HEK293 (cell line): ENCODE measurements at regions not wholly inside any gene's neighbourhood (a gene's known extent, or its start where the extent isn't known, plus 50 kb on each side); places are given as distances from the start of the nearest gene placed in this dataset.

Experiments used
- CTCF ChIA-PET: fragments of 350-600 bp; formaldehyde crosslinking; extraction: SDS; loops from one replicate; lab custom pipeline; 2021; ENCODE audit warnings: antibody characterized with exemption; lab: Yijun Ruan, JAX
- POLR2A ChIA-PET: fragments of 300-600 bp; formaldehyde crosslinking; extraction: SDS; loops from one replicate; lab custom pipeline; 2020; ENCODE audit warnings: antibody characterized with exemption, inconsistent platforms; lab: Yijun Ruan, JAX
- H3K27ac ChIP-seq: fragments of 200-500 bp; sonication (Bioruptor generic); 2 replicates; pipeline ENCODE4 v1.5.1; 2014; ENCODE audit warnings: low read depth, low read length, control low read depth, inconsistent platforms; ENCODE audit errors: extremely low read depth
- H3K36me3 ChIP-seq, 2 experiments: fragments of 200-500 bp in 1 of 2; sonication (Bioruptor generic) in 1 of 2; 1 replicate in 1 of 2; 2 replicates in 1 of 2; pipeline ENCODE4 v1.5.1; 2014 to 2017; ENCODE audit warnings: inconsistent platforms in 2 of 2, low read length in 2 of 2; ENCODE audit not compliant: control insufficient read depth in 2 of 2, insufficient read depth in 1 of 2
- H3K4me1 ChIP-seq: fragments of 200-500 bp; sonication (Bioruptor generic); 2 replicates; pipeline ENCODE4 v1.5.1; 2014; ENCODE audit warnings: mild to moderate bottlenecking, low read length, inconsistent platforms; ENCODE audit not compliant: control insufficient read depth, insufficient read depth
- H3K4me3 ChIP-seq: 2 replicates; pipeline ENCODE4 v1.5.1; 2011; ENCODE audit warnings: low read depth, mild to moderate bottlenecking, control low read depth, low read length, moderate library complexity
- H3K9me3 ChIP-seq: fragments of 200-500 bp; sonication (Bioruptor generic); 2 replicates; pipeline ENCODE4 v1.5.1; 2014; ENCODE audit warnings: low read depth, low read length, inconsistent platforms; ENCODE audit not compliant: control insufficient read depth, insufficient read depth
- BCL11A ChIP-seq: fragments of 450-650 bp; formaldehyde crosslinking; IDR thresholded peaks from 2 replicates; pipeline ENCODE4 v1.5.1; 2016; ENCODE audit warnings: low read depth, missing biosample characterization, missing genetic modification characterization
- SETDB1 ChIP-seq: IDR thresholded peaks from one replicate; pipeline ENCODE4 v1.6.1; 2017; ENCODE audit warnings: mild to moderate bottlenecking, low read length, moderate library complexity, mixed read lengths; ENCODE audit not compliant: insufficient read length
- ZBTB20 ChIP-seq: fragments of 450-650 bp; formaldehyde crosslinking; IDR thresholded peaks from 2 replicates; pipeline ENCODE4 v1.5.1; 2016; ENCODE audit warnings: missing biosample characterization, missing genetic modification characterization
- ZFP3 ChIP-seq: fragments of 450-650 bp; formaldehyde crosslinking; IDR thresholded peaks from 2 replicates; pipeline ENCODE4 v1.5.1; 2016; ENCODE audit warnings: low read depth, missing biosample characterization, missing genetic modification characterization
- ZNF132 ChIP-seq: fragments of 450-650 bp; formaldehyde crosslinking; IDR thresholded peaks from 2 replicates; pipeline ENCODE4 v1.5.1; 2017; ENCODE audit warnings: missing biosample characterization, missing genetic modification characterization, borderline replicate concordance
- ZNF133 ChIP-seq: fragments of 450-650 bp; formaldehyde crosslinking; IDR thresholded peaks from 2 replicates; pipeline ENCODE4 v1.5.1; 2016; ENCODE audit warnings: missing biosample characterization, missing genetic modification characterization
- ZNF155 ChIP-seq: fragments of 450-650 bp; formaldehyde crosslinking; IDR thresholded peaks from 2 replicates; pipeline ENCODE4 v1.5.1; 2016; ENCODE audit warnings: missing biosample characterization, missing genetic modification characterization
- ZNF175 ChIP-seq: fragments of 450-650 bp; formaldehyde crosslinking; IDR thresholded peaks from 2 replicates; pipeline ENCODE4 v1.5.1; 2016; ENCODE audit warnings: missing biosample characterization, missing genetic modification characterization
- ZNF239 ChIP-seq: fragments of 450-650 bp; formaldehyde crosslinking; IDR thresholded peaks from 2 replicates; pipeline ENCODE4 v1.5.1; 2016; ENCODE audit warnings: missing biosample characterization, missing genetic modification characterization
- ZNF335 ChIP-seq: fragments of 450-650 bp; formaldehyde crosslinking; conservative IDR thresholded peaks from 2 replicates; pipeline ENCODE4 v1.5.1; 2016; ENCODE audit warnings: missing biosample characterization, missing genetic modification characterization
- ZNF350 ChIP-seq: fragments of 450-650 bp; formaldehyde crosslinking; IDR thresholded peaks from 2 replicates; pipeline ENCODE4 v1.5.0; 2017; ENCODE audit warnings: missing biosample characterization, mild to moderate bottlenecking, missing genetic modification characterization
- ZNF544 ChIP-seq: fragments of 450-650 bp; formaldehyde crosslinking; IDR thresholded peaks from 2 replicates; pipeline ENCODE4 v1.5.0; 2017; ENCODE audit warnings: missing biosample characterization, missing genetic modification characterization
- ZNF555 ChIP-seq: fragments of 450-650 bp; formaldehyde crosslinking; conservative IDR thresholded peaks from 2 replicates; pipeline ENCODE4 v1.5.1; 2017; ENCODE audit warnings: missing biosample characterization, mild to moderate bottlenecking, missing genetic modification characterization, inconsistent platforms
- ZNF623 ChIP-seq: fragments of 450-650 bp; formaldehyde crosslinking; IDR thresholded peaks from 2 replicates; pipeline ENCODE4 v1.5.1; 2016; ENCODE audit warnings: missing biosample characterization, missing genetic modification characterization
- ZNF701 ChIP-seq: fragments of 450-650 bp; formaldehyde crosslinking; IDR thresholded peaks from 2 replicates; pipeline ENCODE4 v1.5.1; 2016; ENCODE audit warnings: missing biosample characterization, missing genetic modification characterization
- ZXDB ChIP-seq: fragments of 450-650 bp; formaldehyde crosslinking; IDR thresholded peaks from 2 replicates; pipeline ENCODE4 v1.5.1; 2016; ENCODE audit warnings: missing biosample characterization, missing genetic modification characterization
- TF ChIP-seq, protein P1 (sequence below): fragments of 450-650 bp; formaldehyde crosslinking; IDR thresholded peaks from 2 replicates; pipeline ENCODE4 v1.5.1; 2016; ENCODE audit warnings: missing biosample characterization, missing genetic modification characterization
- TF ChIP-seq, protein P2 (sequence below): fragments of 450-650 bp; formaldehyde crosslinking; IDR thresholded peaks from 2 replicates; pipeline ENCODE4 v1.5.1; 2017; ENCODE audit warnings: missing biosample characterization, mild to moderate bottlenecking, missing genetic modification characterization, moderate library complexity
- TF ChIP-seq, protein P3 (sequence below): fragments of 450-650 bp; formaldehyde crosslinking; IDR thresholded peaks from 2 replicates; pipeline ENCODE4 v1.5.1; 2016; ENCODE audit warnings: missing biosample characterization, missing genetic modification characterization

DNA sequence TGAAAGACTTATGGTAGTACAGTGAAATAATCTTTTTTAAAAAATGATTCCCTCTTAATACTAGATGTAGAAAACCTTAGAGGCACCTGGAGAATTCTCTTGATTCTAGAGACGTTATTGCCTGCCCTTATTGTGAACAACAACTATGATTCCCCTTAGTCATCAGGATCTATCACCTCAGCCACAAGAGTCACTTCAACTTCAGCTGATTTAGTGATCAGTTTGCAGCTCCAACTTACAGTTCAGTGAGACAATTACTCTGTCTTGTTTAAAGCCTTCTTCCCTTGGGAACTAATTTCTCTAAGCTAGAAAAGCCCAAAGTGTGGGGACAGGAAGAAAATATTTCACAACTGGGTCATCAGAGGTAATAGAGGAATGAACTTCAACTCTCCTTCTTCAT, 254.3 kb upstream of the SLITRK1 start (continued):
- TF ChIP-seq, protein P1, sequence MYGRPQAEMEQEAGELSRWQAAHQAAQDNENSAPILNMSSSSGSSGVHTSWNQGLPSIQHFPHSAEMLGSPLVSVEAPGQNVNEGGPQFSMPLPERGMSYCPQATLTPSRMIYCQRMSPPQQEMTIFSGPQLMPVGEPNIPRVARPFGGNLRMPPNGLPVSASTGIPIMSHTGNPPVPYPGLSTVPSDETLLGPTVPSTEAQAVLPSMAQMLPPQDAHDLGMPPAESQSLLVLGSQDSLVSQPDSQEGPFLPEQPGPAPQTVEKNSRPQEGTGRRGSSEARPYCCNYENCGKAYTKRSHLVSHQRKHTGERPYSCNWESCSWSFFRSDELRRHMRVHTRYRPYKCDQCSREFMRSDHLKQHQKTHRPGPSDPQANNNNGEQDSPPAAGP (tag by site-specific recombination): no peak
- TF ChIP-seq, all 188 proteins: peak for 0

- H3K36me3 ChIP-seq: no peaks in the 10 kb centered on the region
- TF ChIP-seq ZNF335 (tag by site-specific recombination) (no peak), BCL11A (no peak), ZNF555 (tag by site-specific recombination) (no peak), ZFP3 (tag by site-specific recombination) (no peak), ZNF623 (tag by site-specific recombination) (no peak), ZNF155 (tag by site-specific recombination) (no peak), ZNF175 (no peak), SETDB1 (no peak), ZNF132 (no peak), ZNF239 (no peak), ZNF701 (tag by site-specific recombination) (no peak)
- TF ChIP-seq, protein P2, sequence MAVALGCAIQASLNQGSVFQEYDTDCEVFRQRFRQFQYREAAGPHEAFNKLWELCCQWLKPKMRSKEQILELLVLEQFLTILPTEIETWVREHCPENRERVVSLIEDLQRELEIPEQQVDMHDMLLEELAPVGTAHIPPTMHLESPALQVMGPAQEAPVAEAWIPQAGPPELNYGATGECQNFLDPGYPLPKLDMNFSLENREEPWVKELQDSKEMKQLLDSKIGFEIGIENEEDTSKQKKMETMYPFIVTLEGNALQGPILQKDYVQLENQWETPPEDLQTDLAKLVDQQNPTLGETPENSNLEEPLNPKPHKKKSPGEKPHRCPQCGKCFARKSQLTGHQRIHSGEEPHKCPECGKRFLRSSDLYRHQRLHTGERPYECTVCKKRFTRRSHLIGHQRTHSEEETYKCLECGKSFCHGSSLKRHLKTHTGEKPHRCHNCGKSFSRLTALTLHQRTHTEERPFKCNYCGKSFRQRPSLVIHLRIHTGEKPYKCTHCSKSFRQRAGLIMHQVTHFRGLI (tag by site-specific recombination): no peak
- TF ChIP-seq, protein P3, sequence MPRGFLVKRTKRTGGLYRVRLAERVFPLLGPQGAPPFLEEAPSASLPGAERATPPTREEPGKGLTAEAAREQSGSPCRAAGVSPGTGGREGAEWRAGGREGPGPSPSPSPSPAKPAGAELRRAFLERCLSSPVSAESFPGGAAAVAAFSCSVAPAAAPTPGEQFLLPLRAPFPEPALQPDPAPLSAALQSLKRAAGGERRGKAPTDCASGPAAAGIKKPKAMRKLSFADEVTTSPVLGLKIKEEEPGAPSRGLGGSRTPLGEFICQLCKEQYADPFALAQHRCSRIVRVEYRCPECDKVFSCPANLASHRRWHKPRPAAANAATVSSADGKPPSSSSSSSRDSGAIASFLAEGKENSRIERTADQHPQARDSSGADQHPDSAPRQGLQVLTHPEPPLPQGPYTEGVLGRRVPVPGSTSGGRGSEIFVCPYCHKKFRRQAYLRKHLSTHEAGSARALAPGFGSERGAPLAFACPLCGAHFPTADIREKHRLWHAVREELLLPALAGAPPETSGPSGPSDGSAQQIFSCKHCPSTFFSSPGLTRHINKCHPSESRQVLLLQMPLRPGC: no peak
- ChIA-PET CTCF (no interaction called here), POLR2A (no interaction called here)
- H3K9me3 ChIP-seq: no peaks in the 10 kb centered on the region
- H3K4me1 ChIP-seq: no peaks in the 10 kb centered on the region
- H3K4me3 ChIP-seq: no peak overlapping the region
- no peak overlapping the region for H3K27ac ChIP-seq
Observed at GRCh38 chr13:84132491-84132890, 250.2 kb upstream of the SLITRK1 start.

GRCh38 chr13:84131249-84131648, 249.0 kb upstream of the SLITRK1 start:
- Histone ChIP-seq H3K4me1 (no peaks in the 10 kb centered on the region), H3K27ac (no peak overlapping the region), H3K4me3 (no peak overlapping the region), H3K36me3 (no peaks in the 10 kb centered on the region), H3K9me3 (no peaks in the 10 kb centered on the region)
- TF ChIP-seq ZNF133 (tag by site-specific recombination) (no peak), ZXDB (tag by site-specific recombination) (no peak), ZBTB20 (tag by site-specific recombination) (no peak), ZNF350 (tag by site-specific recombination) (no peak), ZNF544 (tag by site-specific recombination) (no peak)
- POLR2A ChIA-PET: no interaction called here
- CTCF ChIA-PET: no interaction called here
